ENCODE measurements at regions not wholly inside any gene's neighbourhood (a gene's known extent, or its start where the extent isn't known, plus 50 kb on each side); places are given as distances from the start of the nearest gene placed in this dataset.
"Not testable (repeated sequence)": the region's sequence is repeated elsewhere in the genome, so short reads cannot be mapped to it uniquely, and the experiment has no call there.

GRCh38 chr1:219323426-219323825 lies 149.7 kb downstream of the LYPLAL1 start:
- DNase-seq (ENCODE audit: extremely low read depth in 1 of 2, low read depth in 1 of 2) = no peak

- no peak for DNase-seq (ENCODE audit: extremely low read depth in 1 of 2, low read depth in 1 of 2)
Measured at GRCh38 chr1:219322766-219323165, 149.1 kb downstream of the LYPLAL1 start.

- not testable (repeated sequence) for DNase-seq (ENCODE audit: extremely low read depth in 1 of 2, low read depth in 1 of 2)
Measured at GRCh38 chr1:219320563-219320962, 146.9 kb downstream of the LYPLAL1 start.

GRCh38 chr1:219318826-219319225 lies 145.1 kb downstream of the LYPLAL1 start:
- DNase-seq (ENCODE audit: extremely low read depth in 1 of 2, low read depth in 1 of 2) = no peak

GRCh38 chr1:219317762-219318353 lies 144.2 kb downstream of the LYPLAL1 start:
- DNase-seq (ENCODE audit: extremely low read depth in 1 of 2, low read depth in 1 of 2) = no peak

- no peak for DNase-seq (ENCODE audit: extremely low read depth in 1 of 2, low read depth in 1 of 2)
Measured at GRCh38 chr1:219316066-219316465, 142.4 kb downstream of the LYPLAL1 start.

GRCh38 chr1:219313961-219314360 lies 140.3 kb downstream of the LYPLAL1 start:
- no peak for DNase-seq (ENCODE audit: extremely low read depth in 1 of 2, low read depth in 1 of 2)

- no peak for DNase-seq (ENCODE audit: extremely low read depth in 1 of 2, low read depth in 1 of 2)
Measured at GRCh38 chr1:219312967-219313366, 139.3 kb downstream of the LYPLAL1 start.

GRCh38 chr1:219310181-219310728 lies 136.6 kb downstream of the LYPLAL1 start:
- no peak for DNase-seq (ENCODE audit: extremely low read depth in 1 of 2, low read depth in 1 of 2)

- DNase-seq (ENCODE audit: extremely low read depth in 1 of 2, low read depth in 1 of 2) = no peak
Measured at GRCh38 chr1:219308367-219308766, 134.7 kb downstream of the LYPLAL1 start.

- no peak for DNase-seq (ENCODE audit: extremely low read depth in 1 of 2, low read depth in 1 of 2)
Measured at GRCh38 chr1:219304227-219305226, 130.8 kb downstream of the LYPLAL1 start.

- DNase-seq (ENCODE audit: extremely low read depth in 1 of 2, low read depth in 1 of 2) = no peak
Measured at GRCh38 chr1:219302697-219303096, 129.0 kb downstream of the LYPLAL1 start.

- DNase-seq (ENCODE audit: extremely low read depth in 1 of 2, low read depth in 1 of 2) = no peak
Measured at GRCh38 chr1:219299420-219299819, 125.7 kb downstream of the LYPLAL1 start.

- no peak for DNase-seq (ENCODE audit: extremely low read depth in 1 of 2, low read depth in 1 of 2)
Measured at GRCh38 chr1:219298571-219299148, 125.0 kb downstream of the LYPLAL1 start.

GRCh38 chr1:219296430-219297355 lies 123.0 kb downstream of the LYPLAL1 start:
- DNase-seq (ENCODE audit: extremely low read depth in 1 of 2, low read depth in 1 of 2) = no peak

- no peak for DNase-seq (ENCODE audit: extremely low read depth in 1 of 2, low read depth in 1 of 2)
Measured at GRCh38 chr1:219294251-219294650, 120.6 kb downstream of the LYPLAL1 start.

- no peak for DNase-seq (ENCODE audit: extremely low read depth in 1 of 2, low read depth in 1 of 2)
Measured at GRCh38 chr1:219293410-219293809, 119.7 kb downstream of the LYPLAL1 start.

GRCh38 chr1:219292999-219293398 lies 119.3 kb downstream of the LYPLAL1 start:
- no peak for DNase-seq (ENCODE audit: extremely low read depth in 1 of 2, low read depth in 1 of 2)

GRCh38 chr1:219292341-219292740 lies 118.7 kb downstream of the LYPLAL1 start:
- no peak for DNase-seq (ENCODE audit: extremely low read depth in 1 of 2, low read depth in 1 of 2)

- DNase-seq (ENCODE audit: extremely low read depth in 1 of 2, low read depth in 1 of 2) = no peak
Measured at GRCh38 chr1:219289171-219289570, 115.5 kb downstream of the LYPLAL1 start.

Measured in stimulated activated CD8-positive, alpha-beta memory T cell treated with anti-CD3 and anti-CD28 coated beads, Interleukin-7, amount 100 ng/mL, for 48 hours (primary cell).